Adrenal gland (tissue), 9 donors: ENCODE measurements at regions not wholly inside any gene's neighbourhood (a gene's known extent, or its start where the extent isn't known, plus 50 kb on each side); places are given as distances from the start of the nearest gene placed in this dataset.

Experiments used
- DNase-seq, 7 donors: peaks; one replicate each; pipeline ENCODE4 v3.0.0-alpha.2; 2019 to 2020
- H3K27ac ChIP-seq, 5 donors: fragments of 200-600 bp; sonication (generic) in 4 of 5; 1 replicate in 3 of 5; 2 replicates in 2 of 5; pipeline versions ENCODE4 v1.5.1 to v1.8.0; 2016 to 2020; ENCODE audit warnings: mild to moderate bottlenecking in 1 of 5
- H3K27me3 ChIP-seq: fragments of 200-600 bp; 2 replicates; pipeline ENCODE4 v1.8.0; 2021
- H3K36me3 ChIP-seq, 2 donors: fragments of 200-600 bp; replicated peaks in 1 of 2; 1 replicate in 1 of 2; 2 replicates in 1 of 2; pipeline versions ENCODE4 v1.5.1 to v1.8.0; 2018 to 2022
- H3K4me1 ChIP-seq, 2 donors: fragments of 200-600 bp; replicated peaks in 1 of 2; 1 replicate in 1 of 2; 2 replicates in 1 of 2; pipeline versions ENCODE4 v1.5.1 to v1.8.0; 2018 to 2021
- H3K4me3 ChIP-seq, 4 donors: fragments of 200-600 bp; sonication (generic) in 3 of 4; one replicate each; pipeline ENCODE4 v1.5.1; 2016 to 2018
- H3K9me3 ChIP-seq, 3 donors: fragments of 200-600 bp; sonication (generic) in 1 of 3; replicated peaks in 1 of 3; 1 replicate in 2 of 3; 2 replicates in 1 of 3; pipeline versions ENCODE4 v1.5.1 to v1.8.0; 2016 to 2021
- POLR2A ChIP-seq, 2 donors: fragments of 450-650 bp; IDR thresholded peaks; one replicate each; pipeline ENCODE4 v1.6.1; 2017; ENCODE audit warnings: antibody characterized with exemption in 2 of 2, mild to moderate bottlenecking in 2 of 2, moderate library complexity in 1 of 2
- WGBS, 4 donors: extraction: QIAGEN DNeasy Blood & Tissue Kit in 2 of 4; methylation state at CpG; one replicate each; pipeline versions ENCODE4 v1.1.5 to v1.1.7; 2013 to 2017; 5-methylcytosine and 5-hydroxymethylcytosine counted together
- intact Hi-C, 2 donors: fragments of 100-400 bp; cut with DNase I; formaldehyde crosslinking; loops; one replicate each; pipeline versions ENCODE4 v1.14.1 to v1.15.0; 2022 to 2023
- TF ChIP-seq, protein P1 (sequence below), 6 experiments: fragments of 450-650 bp in 4 of 6; fragments of 200-600 bp in 2 of 6; sonication (generic) in 1 of 6; IDR thresholded peaks; 1 replicate in 5 of 6; 2 replicates in 1 of 6; pipeline versions ENCODE4 v1.5.1 to v1.8.0; 2016 to 2021; ENCODE audit warnings: antibody characterized with exemption in 6 of 6, mild to moderate bottlenecking in 2 of 6, moderate library complexity in 1 of 6
- donor health status: healthy with polysubstance abuse.
- donor health status: Bipolar disorder and iron deficiency.
- donor health status: DM: yes; HTN: yes; CAD: no.
- donor health status: DM: no; HTN: no; CAD: no.
- donor health status: DM: no; HTN: no; CAD: no.

DNA sequence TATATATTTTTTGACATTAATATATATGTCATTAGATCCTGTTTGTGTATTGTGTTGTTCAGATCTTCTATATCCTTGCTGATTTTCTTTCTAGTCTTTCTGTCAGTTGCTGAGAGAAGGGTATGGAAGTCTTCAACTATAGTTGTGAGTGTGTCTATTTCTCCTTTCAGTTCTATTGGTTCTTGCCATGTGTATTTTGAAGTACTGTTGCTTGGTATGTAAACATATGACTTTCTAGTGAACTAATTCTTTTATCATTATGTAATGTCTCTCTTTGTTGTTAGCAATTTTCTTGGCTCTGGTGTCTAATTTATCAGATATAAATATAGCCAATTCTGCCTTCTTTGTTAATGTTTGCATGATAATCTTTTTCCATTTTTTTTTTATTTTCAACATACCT lies 84.3 kb upstream of the CAST start:
- H3K9me3 ChIP-seq, result no peaks in the 10 kb centered on the region
- no peaks in the 10 kb centered on the region for H3K36me3 ChIP-seq
- no peaks in the 10 kb centered on the region for H3K27me3 ChIP-seq
- no peak overlapping the region for H3K4me3 ChIP-seq
- H3K4me1 ChIP-seq, result no peaks in the 10 kb centered on the region
- DNase-seq, result no peak
- TF ChIP-seq, protein P1, sequence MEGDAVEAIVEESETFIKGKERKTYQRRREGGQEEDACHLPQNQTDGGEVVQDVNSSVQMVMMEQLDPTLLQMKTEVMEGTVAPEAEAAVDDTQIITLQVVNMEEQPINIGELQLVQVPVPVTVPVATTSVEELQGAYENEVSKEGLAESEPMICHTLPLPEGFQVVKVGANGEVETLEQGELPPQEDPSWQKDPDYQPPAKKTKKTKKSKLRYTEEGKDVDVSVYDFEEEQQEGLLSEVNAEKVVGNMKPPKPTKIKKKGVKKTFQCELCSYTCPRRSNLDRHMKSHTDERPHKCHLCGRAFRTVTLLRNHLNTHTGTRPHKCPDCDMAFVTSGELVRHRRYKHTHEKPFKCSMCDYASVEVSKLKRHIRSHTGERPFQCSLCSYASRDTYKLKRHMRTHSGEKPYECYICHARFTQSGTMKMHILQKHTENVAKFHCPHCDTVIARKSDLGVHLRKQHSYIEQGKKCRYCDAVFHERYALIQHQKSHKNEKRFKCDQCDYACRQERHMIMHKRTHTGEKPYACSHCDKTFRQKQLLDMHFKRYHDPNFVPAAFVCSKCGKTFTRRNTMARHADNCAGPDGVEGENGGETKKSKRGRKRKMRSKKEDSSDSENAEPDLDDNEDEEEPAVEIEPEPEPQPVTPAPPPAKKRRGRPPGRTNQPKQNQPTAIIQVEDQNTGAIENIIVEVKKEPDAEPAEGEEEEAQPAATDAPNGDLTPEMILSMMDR (IDR thresholded peaks at IDR 0.05), result no peak
- TF ChIP-seq POLR2A (IDR thresholded peaks at IDR 0.05), result no peak
- intact Hi-C loops, result no loop called here
- H3K27ac ChIP-seq, result no peak overlapping the region

DNA sequence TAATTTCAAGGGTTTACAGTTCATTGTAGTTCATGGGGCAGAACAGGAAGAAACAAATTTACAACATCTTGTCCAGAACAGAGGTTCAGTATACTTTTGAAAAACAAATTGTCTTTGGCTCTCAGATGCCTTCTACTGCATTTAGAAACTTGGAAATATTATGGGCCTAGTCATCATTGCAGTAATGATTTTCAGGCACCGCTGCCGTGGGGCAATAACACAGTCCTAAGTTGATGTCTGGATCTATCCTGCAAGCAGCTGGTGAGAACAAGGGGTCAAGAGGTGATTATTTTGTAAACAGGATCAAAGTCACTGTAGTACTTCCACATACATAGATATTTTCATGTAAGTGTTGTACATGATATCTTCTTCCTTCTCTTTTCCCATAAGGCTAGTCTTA lies 82.5 kb upstream of the CAST start:
- Histone ChIP-seq H3K36me3 (no peaks in the 10 kb centered on the region), H3K27me3 (no peaks in the 10 kb centered on the region), H3K4me3 (no peak overlapping the region), H3K27ac (no peak overlapping the region), H3K4me1 (no peaks in the 10 kb centered on the region), H3K9me3 (no peaks in the 10 kb centered on the region)
- WGBS, 4 donors, result 82 to 100% (median 88%) methylated on average over 2 of the region's 2 CpGs
- intact Hi-C loops, result no loop called here
- TF ChIP-seq, protein P1 (IDR thresholded peaks at IDR 0.05), result no peak
- TF ChIP-seq POLR2A (IDR thresholded peaks at IDR 0.05), result no peak
- no peak for DNase-seq

- no peak overlapping the region for H3K27ac ChIP-seq
- H3K4me1 ChIP-seq, result no peaks in the 10 kb centered on the region
- no peak overlapping the region for H3K4me3 ChIP-seq
- H3K36me3 ChIP-seq, result no peaks in the 10 kb centered on the region
- TF ChIP-seq POLR2A (IDR thresholded peaks at IDR 0.05), result no peak
- TF ChIP-seq, protein P1 (IDR thresholded peaks at IDR 0.05), result no peak
- intact Hi-C loops, result no loop called here
- no peak for DNase-seq
- no peaks in the 10 kb centered on the region for H3K27me3 ChIP-seq
- no peaks in the 10 kb centered on the region for H3K9me3 ChIP-seq
- WGBS, 4 donors, result 61 to 85% (median 71%) methylated on average over 11 of the region's 11 CpGs
Observed at GRCh38 chr5:96582343-96582742, 79.8 kb upstream of the CAST start.

GRCh38 chr5:96584712-96585111 lies 77.5 kb upstream of the CAST start:
- H3K36me3 ChIP-seq, result no peaks in the 10 kb centered on the region
- 50 to 62% (median 58%) methylated on average over 6 of the region's 6 CpGs for WGBS, 4 donors
- H3K4me1 ChIP-seq, result no peaks in the 10 kb centered on the region
- H3K27me3 ChIP-seq, result no peaks in the 10 kb centered on the region
- no peak for TF ChIP-seq POLR2A (IDR thresholded peaks at IDR 0.05)
- TF ChIP-seq, protein P1 (IDR thresholded peaks at IDR 0.05), result no peak
- H3K4me3 ChIP-seq, result no peak overlapping the region
- intact Hi-C loops, result no loop called here
- DNase-seq, result peak in 6 of 7 donors; percentile 22 to 58 (median 26)
- H3K9me3 ChIP-seq, result no peaks in the 10 kb centered on the region
- peak overlapping the region in 1 of 5 donors; percentile 4 for H3K27ac ChIP-seq
